Right atrium auricular region (tissue), 2 donors: ENCODE measurements at regions not wholly inside any gene's neighbourhood (a gene's known extent, or its start where the extent isn't known, plus 50 kb on each side); places are given as distances from the start of the nearest gene placed in this dataset.
"Not testable (repeated sequence)": the region's sequence is repeated elsewhere in the genome, so short reads cannot be mapped to it uniquely, and the experiment has no call there.

Experiments
- DNase-seq: peaks from one replicate; pipeline ENCODE4 v3.0.0-alpha.2; 2019; ENCODE audit warnings: low spot score
- H3K27ac ChIP-seq, 2 donors: fragments of 200-600 bp; sonication (generic); 1 replicate in 1 of 2; 2 replicates in 1 of 2; pipeline ENCODE4 v1.5.1; 2016 to 2019
- H3K27me3 ChIP-seq, 2 donors: fragments of 200-600 bp; sonication (generic); one replicate each; pipeline versions ENCODE4 v1.5.1 to v1.6.0; 2017 to 2019
- H3K36me3 ChIP-seq: fragments of 200-600 bp; sonication (generic); one replicate; pipeline ENCODE4 v1.5.1; 2016
- H3K4me1 ChIP-seq, 2 donors: fragments of 200-600 bp; sonication (generic); one replicate each; pipeline versions ENCODE4 v1.5.1 to v1.6.0; 2017 to 2019
- H3K4me3 ChIP-seq, 2 donors: fragments of 200-600 bp; sonication (generic); 1 replicate in 1 of 2; 2 replicates in 1 of 2; pipeline ENCODE4 v1.5.1; 2017 to 2019; ENCODE audit warnings: mild to moderate bottlenecking in 1 of 2, moderate library complexity in 1 of 2
- H3K9me3 ChIP-seq, 2 donors: fragments of 200-600 bp; sonication (generic); one replicate each; pipeline ENCODE4 v1.5.1; 2019
- TF ChIP-seq, protein P1 (sequence below), 2 donors: fragments of 200-600 bp; sonication (generic); IDR thresholded peaks; one replicate each; pipeline ENCODE4 v1.5.1; 2019; ENCODE audit warnings: antibody characterized with exemption in 2 of 2

DNA sequence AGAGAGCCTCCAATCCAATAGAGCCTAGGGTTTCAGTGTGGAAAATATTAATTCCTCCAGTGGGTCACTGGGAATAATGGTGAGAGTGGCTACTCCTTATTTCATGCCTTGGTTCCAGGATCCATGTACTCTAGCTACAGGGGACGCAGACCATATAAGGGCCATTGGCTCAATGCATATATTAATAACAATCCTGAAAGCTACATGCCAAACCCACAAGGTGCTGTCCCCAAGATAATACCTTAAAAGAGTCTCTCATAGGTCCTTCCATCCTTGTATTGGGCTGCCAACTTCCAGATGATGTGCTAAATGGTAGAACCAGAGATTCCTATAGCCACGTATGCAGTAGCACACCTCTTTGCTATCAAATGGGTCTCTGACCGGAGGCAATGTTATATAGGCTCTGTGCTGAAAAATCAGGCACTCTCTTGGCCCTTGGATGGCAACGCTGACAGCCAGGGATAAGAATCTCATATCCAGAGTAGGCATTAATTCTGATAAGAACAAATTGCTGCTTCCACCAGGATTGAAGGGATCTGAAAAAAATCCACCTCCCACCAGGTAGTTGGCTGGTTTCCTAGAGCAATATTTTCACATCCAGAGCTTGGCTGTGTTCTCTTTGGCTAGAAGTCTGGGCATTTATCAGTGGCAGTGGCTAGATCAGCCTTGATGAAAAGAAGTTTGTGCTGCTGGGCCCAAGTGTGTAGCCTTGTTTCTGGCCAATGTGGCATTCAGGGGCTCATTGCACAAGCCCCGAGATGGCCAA is 218.1 kb upstream of the MGAT5 start:
- H3K4me1 ChIP-seq: no peaks in the 10 kb centered on the region
- H3K36me3 ChIP-seq: no peaks in the 10 kb centered on the region
- H3K27me3 ChIP-seq: no peaks in the 10 kb centered on the region
- TF ChIP-seq, protein P1, sequence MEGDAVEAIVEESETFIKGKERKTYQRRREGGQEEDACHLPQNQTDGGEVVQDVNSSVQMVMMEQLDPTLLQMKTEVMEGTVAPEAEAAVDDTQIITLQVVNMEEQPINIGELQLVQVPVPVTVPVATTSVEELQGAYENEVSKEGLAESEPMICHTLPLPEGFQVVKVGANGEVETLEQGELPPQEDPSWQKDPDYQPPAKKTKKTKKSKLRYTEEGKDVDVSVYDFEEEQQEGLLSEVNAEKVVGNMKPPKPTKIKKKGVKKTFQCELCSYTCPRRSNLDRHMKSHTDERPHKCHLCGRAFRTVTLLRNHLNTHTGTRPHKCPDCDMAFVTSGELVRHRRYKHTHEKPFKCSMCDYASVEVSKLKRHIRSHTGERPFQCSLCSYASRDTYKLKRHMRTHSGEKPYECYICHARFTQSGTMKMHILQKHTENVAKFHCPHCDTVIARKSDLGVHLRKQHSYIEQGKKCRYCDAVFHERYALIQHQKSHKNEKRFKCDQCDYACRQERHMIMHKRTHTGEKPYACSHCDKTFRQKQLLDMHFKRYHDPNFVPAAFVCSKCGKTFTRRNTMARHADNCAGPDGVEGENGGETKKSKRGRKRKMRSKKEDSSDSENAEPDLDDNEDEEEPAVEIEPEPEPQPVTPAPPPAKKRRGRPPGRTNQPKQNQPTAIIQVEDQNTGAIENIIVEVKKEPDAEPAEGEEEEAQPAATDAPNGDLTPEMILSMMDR (IDR thresholded peaks at IDR 0.05): no peak
- no peaks in the 10 kb centered on the region for H3K9me3 ChIP-seq
- DNase-seq: no peak
- no peak overlapping the region for H3K27ac ChIP-seq
- H3K4me3 ChIP-seq: no peak overlapping the region

DNA sequence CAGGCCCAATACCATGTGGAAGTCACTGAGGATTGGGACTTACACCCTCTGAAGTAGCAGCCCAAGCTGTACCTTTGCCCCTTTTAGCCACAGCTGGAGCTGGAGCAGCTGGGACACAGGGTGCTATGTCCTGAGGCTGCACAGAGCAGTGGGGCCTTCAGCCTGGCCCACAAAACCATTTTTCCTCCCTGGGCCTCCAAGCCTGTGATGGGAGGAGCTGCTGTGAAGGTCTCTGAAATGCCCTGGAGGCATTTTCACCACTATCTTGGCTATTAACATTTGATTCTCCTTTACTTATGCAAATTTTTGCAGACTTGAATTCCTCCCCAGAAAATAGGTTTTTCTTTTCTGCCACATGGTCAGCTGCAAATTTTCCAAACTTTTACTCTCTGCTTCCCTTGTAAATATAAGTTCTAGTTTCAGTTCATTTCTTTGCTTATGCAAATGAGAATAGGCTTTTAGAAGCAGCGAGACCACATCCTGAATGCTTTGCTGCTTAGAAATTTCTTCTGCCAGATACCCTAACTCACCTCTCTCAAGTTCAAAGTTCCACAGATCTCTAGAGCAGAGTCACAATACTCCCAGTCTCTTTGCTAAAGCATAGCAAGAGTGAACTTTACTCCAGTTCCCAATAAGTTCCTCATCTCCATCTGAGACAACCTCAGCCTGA is 213.8 kb upstream of the MGAT5 start:
- Histone ChIP-seq H3K27me3 (no peaks in the 10 kb centered on the region), H3K27ac (no peak overlapping the region), H3K9me3 (no peaks in the 10 kb centered on the region), H3K4me1 (no peaks in the 10 kb centered on the region), H3K36me3 (no peaks in the 10 kb centered on the region), H3K4me3 (no peak overlapping the region)
- no peak for DNase-seq
- TF ChIP-seq, protein P1 (IDR thresholded peaks at IDR 0.05): no peak

DNA sequence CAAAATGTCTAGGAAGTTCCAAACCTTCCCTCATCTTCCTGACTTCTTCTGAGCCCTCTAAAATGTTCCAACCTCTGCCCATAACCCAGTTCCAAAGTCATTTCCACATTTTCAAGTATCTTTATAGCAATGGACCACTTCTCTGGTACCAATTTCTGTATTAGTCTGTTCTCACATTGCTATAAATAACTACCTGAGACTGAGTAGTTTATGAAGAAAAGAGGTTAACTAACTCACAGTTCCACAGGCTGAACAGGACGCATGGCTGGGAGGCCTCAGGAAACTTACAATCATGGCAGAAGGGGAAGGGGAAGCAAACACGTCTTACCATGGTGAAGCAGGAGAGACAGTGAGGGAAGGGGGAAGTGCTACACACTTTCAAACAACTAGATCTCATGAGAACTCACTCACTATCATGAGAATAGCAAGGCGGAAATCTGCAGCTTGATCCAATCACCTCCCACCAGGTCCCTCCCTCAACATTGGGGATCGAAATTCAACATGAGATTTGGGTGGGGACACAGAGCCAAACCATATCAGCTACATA is 213.2 kb upstream of the MGAT5 start:
- not testable (repeated sequence) for DNase-seq, H3K27ac ChIP-seq, H3K4me1 ChIP-seq, H3K9me3 ChIP-seq, H3K4me3 ChIP-seq, H3K36me3 ChIP-seq, H3K27me3 ChIP-seq

DNA sequence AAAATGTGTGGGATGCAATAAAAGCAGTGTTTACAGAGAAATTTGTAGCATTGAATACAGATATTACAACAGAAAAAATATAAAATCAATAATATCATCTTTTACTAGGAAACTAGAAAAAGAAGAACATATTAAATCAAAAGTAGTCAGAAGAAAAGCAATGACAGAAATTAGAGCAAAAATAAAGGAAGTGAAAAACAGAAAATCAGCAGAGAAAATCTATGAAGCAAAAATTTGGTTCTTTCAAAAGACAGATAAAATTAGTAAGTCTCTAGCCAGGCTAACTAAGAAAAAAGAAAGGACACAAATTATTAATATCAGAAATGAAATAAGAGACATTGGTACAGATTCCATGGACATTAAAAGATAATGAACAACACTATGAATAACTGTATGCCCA is 212.0 kb upstream of the MGAT5 start:
- no peak for DNase-seq
- Histone ChIP-seq H3K27me3 (no peaks in the 10 kb centered on the region), H3K9me3 (no peaks in the 10 kb centered on the region), H3K36me3 (no peaks in the 10 kb centered on the region), H3K4me3 (no peak overlapping the region), H3K4me1 (no peaks in the 10 kb centered on the region), H3K27ac (no peak overlapping the region)
- TF ChIP-seq, protein P1 (IDR thresholded peaks at IDR 0.05): no peak

DNA sequence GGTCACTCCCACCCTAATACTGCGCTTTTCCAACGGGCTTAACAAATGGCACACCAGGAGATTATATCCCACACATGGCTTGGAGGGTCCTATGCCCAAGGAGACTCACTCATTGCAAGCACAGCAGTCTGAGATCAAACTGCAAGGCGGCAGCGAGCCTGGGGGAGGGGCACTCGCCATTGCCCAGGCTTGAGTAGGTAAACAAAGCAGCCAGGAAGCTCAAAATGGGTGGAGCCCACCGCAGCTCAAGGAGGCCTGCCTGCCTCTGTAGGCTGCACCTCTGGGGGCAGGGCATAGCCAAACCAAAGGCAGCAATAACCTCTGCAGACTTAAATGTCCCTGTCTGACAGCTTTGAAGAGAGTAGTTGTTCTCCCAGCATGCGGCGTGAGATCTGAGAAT is 210.8 kb upstream of the MGAT5 start:
- H3K9me3 ChIP-seq, DNase-seq, H3K27me3 ChIP-seq, H3K36me3 ChIP-seq, H3K4me1 ChIP-seq, H3K27ac ChIP-seq, H3K4me3 ChIP-seq: not testable (repeated sequence)

DNA sequence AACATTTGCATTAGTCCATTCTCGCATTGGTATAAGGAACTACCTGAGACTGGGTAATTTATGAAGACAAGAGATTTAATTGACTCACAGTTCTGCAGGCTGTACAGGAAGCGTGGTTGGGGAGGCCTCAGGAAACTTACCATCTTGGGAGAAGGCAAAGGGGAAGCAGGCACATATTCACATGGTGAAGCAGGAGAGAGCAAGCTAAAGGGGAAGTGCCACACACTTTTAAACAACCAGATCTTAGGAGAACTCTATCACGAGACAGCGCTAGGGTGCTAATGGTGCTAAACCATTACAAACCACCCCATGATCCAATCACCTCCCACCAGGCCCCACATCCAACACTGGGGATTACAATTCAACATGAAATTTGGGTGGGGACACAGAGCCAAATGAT is 201.7 kb upstream of the MGAT5 start:
- peaks cover 0 to 4% of the 10 kb centered on the region in 2 donors for H3K4me1 ChIP-seq
- H3K9me3 ChIP-seq: peaks cover 0 to 4% of the 10 kb centered on the region in 2 donors
- no peak overlapping the region for H3K27ac ChIP-seq
- no peak for DNase-seq
- H3K4me3 ChIP-seq: no peak overlapping the region
- no peaks in the 10 kb centered on the region for H3K36me3 ChIP-seq
- TF ChIP-seq, protein P1 (IDR thresholded peaks at IDR 0.05): no peak
- no peaks in the 10 kb centered on the region for H3K27me3 ChIP-seq
